C4-2B (cell line): ENCODE measurements at regions not wholly inside any gene's neighbourhood (a gene's known extent, or its start where the extent isn't known, plus 50 kb on each side); places are given as distances from the start of the nearest gene placed in this dataset.

ENCODE experiments used
- H3K27ac ChIP-seq: fragments of 450-650 bp; 2 replicates; pipeline ENCODE4 v1.5.1; 2017
- CTCF ChIP-seq: fragments of 450-650 bp; conservative IDR thresholded peaks from 2 replicates; pipeline ENCODE4 v1.5.1; 2017; ENCODE audit warnings: mild to moderate bottlenecking
- ZFX ChIP-seq: fragments of 450-650 bp; IDR thresholded peaks from 2 replicates; pipeline ENCODE4 v1.6.1; 2017

GRCh38 chr2:121872651-121873050 is 117.2 kb downstream of the TSN start:
- H3K27ac ChIP-seq: no peak overlapping the region
- TF ChIP-seq ZFX: no peak
- no peak for TF ChIP-seq CTCF

- H3K27ac ChIP-seq: no peak overlapping the region
- TF ChIP-seq ZFX (no peak), CTCF (no peak)
Observed at GRCh38 chr2:121873864-121874263, 118.4 kb downstream of the TSN start.

GRCh38 chr2:121875585-121876185 is 120.2 kb downstream of the TSN start:
- TF ChIP-seq ZFX: no peak
- no peak for TF ChIP-seq CTCF
- no peak overlapping the region for H3K27ac ChIP-seq

- no peak overlapping the region for H3K27ac ChIP-seq
- TF ChIP-seq ZFX (no peak), CTCF (no peak)
Observed at GRCh38 chr2:121877366-121877765, 121.9 kb downstream of the TSN start.

- no peak overlapping the region for H3K27ac ChIP-seq
- TF ChIP-seq ZFX (no peak), CTCF (no peak)
Observed at GRCh38 chr2:121880283-121880682, 124.8 kb downstream of the TSN start.

- TF ChIP-seq CTCF (no peak), ZFX (no peak)
- no peak overlapping the region for H3K27ac ChIP-seq
Observed at GRCh38 chr2:121881038-121881437, 125.6 kb downstream of the TSN start.

- H3K27ac ChIP-seq: no peak overlapping the region
- TF ChIP-seq ZFX: no peak
- no peak for TF ChIP-seq CTCF
Observed at GRCh38 chr2:121881950-121882349, 126.5 kb downstream of the TSN start.
